Breast epithelium (tissue), 3 donors: ENCODE measurements at regions not wholly inside any gene's neighbourhood (a gene's known extent, or its start where the extent isn't known, plus 50 kb on each side); places are given as distances from the start of the nearest gene placed in this dataset.

Experiments used
- CTCF ChIP-seq, 3 donors: fragments of 450-650 bp; IDR thresholded peaks; one replicate each; pipeline ENCODE4 v1.5.1; 2016 to 2017; ENCODE audit warnings: antibody characterized with exemption in 3 of 3, mild to moderate bottlenecking in 3 of 3, moderate library complexity in 3 of 3
- POLR2AphosphoS5 ChIP-seq, 3 donors: sonication (generic); formaldehyde crosslinking; IDR thresholded peaks; one replicate each; pipeline ENCODE4 v1.6.1; 2017; ENCODE audit warnings: antibody characterized with exemption in 3 of 3

DNA sequence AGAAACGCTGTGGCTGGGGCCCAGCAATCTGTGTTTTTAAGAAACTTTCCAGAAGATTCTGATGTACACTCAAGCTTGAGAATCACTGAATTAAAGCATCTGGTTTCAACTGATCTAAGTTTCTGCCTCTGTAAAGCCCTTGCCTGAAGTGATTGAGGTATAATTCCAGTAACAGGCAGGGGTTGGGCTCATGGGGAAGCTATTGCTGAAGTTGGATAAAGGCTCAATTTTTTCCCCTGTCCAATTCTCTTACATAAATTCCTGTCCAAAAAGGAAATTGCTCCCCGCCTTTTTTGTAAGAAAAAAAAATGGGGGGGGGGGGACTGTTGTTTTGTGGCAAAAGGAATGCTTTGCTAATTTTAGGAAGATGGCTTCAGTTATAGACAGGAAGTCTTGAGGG is 337.4 kb downstream of the NUAK1 start:
- TF ChIP-seq CTCF (IDR thresholded peaks at IDR 0.05) (no peak), POLR2AphosphoS5 (IDR thresholded peaks at IDR 0.05) (no peak)
